ENCODE measurements at regions not wholly inside any gene's neighbourhood (a gene's known extent, or its start where the extent isn't known, plus 50 kb on each side); places are given as distances from the start of the nearest gene placed in this dataset.

DNA sequence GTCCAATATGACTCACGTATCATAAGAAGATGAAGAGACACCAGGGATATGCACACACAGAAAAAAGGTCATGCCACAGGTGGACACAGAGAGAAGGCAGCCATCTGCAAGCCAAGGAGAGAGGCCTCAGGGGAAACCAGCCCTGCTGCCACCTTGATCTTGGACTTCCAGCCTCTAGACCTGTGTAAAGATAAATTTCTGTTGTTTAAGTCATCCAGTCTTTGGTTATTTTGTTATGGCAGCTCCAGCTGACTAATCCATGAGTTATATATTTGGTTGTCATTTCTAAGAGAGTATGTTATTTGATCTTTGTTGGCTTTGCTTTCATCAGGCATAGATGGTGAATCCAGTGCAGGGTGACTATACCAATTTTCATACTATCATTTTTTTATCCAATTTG lies 130.2 kb upstream of the DAP start:
- Histone ChIP-seq H3K4me2 (ENCODE audit: insufficient read depth, insufficient read length, low read length) (no peak overlapping the region), H2BK5ac (ENCODE audit: insufficient read length, low read length) (no peak overlapping the region), H2BK12ac (ENCODE audit: insufficient read length, low read depth, low read length) (no peak overlapping the region), H3K18ac (ENCODE audit: insufficient read length, low read depth, low read length) (no peak overlapping the region), H3T11ph (ENCODE audit: low read length) (no peak overlapping the region), H2BK20ac (ENCODE audit: low read depth, low read length, poor library complexity, severe bottlenecking) (no peak overlapping the region), H2BK15ac (ENCODE audit: low read depth, low read length) (no peak overlapping the region), H2BK120ac (ENCODE audit: low read depth, low read length, poor library complexity, severe bottlenecking) (no peak overlapping the region), H3K27me3 (ENCODE audit: insufficient read depth, low read length) (no peaks in the 10 kb centered on the region), H4K91ac (ENCODE audit: insufficient read length, low read depth, low read length) (no peak overlapping the region), H3K4me1 (ENCODE audit: insufficient read depth, low read length) (no peaks in the 10 kb centered on the region), H4K5ac (ENCODE audit: insufficient read length, low read depth, low read length) (no peak overlapping the region), H3K9me3 (ENCODE audit: control insufficient read depth, low read depth, low read length) (no peaks in the 10 kb centered on the region), H3K23me2 (ENCODE audit: insufficient read length, low read depth, low read length, poor library complexity, severe bottlenecking) (no peaks in the 10 kb centered on the region), H3K23ac (ENCODE audit: insufficient read length, low read depth, low read length) (no peak overlapping the region), H3K4ac (ENCODE audit: low read depth, low read length) (no peak overlapping the region), H3K9ac (ENCODE audit: extremely low read depth, insufficient read length, low read length) (no peak overlapping the region), H3K14ac (ENCODE audit: insufficient read depth, low read length) (no peak overlapping the region), H2AK5ac (ENCODE audit: insufficient read length, low read length) (no peak overlapping the region), H4K8ac (replicated peaks; ENCODE audit: insufficient read length, low read depth, low read length) (no peak overlapping the region), H3K79me2 (ENCODE audit: insufficient read depth, low read length) (no peaks in the 10 kb centered on the region), H3K56ac (ENCODE audit: insufficient read length, low read depth, low read length) (no peak overlapping the region), H2AFZ (ENCODE audit: low read length) (no peak overlapping the region), H3K79me1 (ENCODE audit: insufficient read depth, low read depth, low read length, poor library complexity, severe bottlenecking) (no peaks in the 10 kb centered on the region), H4K20me1 (ENCODE audit: control insufficient read depth, insufficient read depth, insufficient read length) (no peaks in the 10 kb centered on the region), H3K27ac (ENCODE audit: insufficient read length, low read depth, low read length) (no peak overlapping the region)
- H3K36me3 Mint-ChIP-seq (ENCODE audit: insufficient read depth in 1 of 3, low read depth in 3 of 3): 0 out of 7 replicates have a peak, but pooled peaks cover 0 to 10% (median 0%) of the 10 kb centered on the region in 3 experiments
- H3K4me3 Mint-ChIP-seq: no peak overlapping the region
- peaks cover 4% of the 10 kb centered on the region for H3K27me3 Mint-ChIP-seq (ENCODE audit: low read depth)
- DNase-seq: no peak
- peaks cover 7 to 12% of the 10 kb centered on the region in 2 experiments; a peak in 4 of 5 replicates for H3K9me3 Mint-ChIP-seq
- TF ChIP-seq, protein P1, sequence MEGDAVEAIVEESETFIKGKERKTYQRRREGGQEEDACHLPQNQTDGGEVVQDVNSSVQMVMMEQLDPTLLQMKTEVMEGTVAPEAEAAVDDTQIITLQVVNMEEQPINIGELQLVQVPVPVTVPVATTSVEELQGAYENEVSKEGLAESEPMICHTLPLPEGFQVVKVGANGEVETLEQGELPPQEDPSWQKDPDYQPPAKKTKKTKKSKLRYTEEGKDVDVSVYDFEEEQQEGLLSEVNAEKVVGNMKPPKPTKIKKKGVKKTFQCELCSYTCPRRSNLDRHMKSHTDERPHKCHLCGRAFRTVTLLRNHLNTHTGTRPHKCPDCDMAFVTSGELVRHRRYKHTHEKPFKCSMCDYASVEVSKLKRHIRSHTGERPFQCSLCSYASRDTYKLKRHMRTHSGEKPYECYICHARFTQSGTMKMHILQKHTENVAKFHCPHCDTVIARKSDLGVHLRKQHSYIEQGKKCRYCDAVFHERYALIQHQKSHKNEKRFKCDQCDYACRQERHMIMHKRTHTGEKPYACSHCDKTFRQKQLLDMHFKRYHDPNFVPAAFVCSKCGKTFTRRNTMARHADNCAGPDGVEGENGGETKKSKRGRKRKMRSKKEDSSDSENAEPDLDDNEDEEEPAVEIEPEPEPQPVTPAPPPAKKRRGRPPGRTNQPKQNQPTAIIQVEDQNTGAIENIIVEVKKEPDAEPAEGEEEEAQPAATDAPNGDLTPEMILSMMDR (conservative IDR thresholded peaks at IDR 0.05): no peak
- peaks cover 0 to 2% of the 10 kb centered on the region in 2 experiments; a peak in 2 of 4 replicates for H3K4me1 Mint-ChIP-seq
- H3K27ac Mint-ChIP-seq: no peak overlapping the region; a peak in 1 of 7 replicates
- WGBS (ENCODE audit: extremely low coverage, insufficient read length, low lambda C conversion rate): no CpG with 5 or more reads among the region's 1 CpG
